ENCODE measurements at regions not wholly inside any gene's neighbourhood (a gene's known extent, or its start where the extent isn't known, plus 50 kb on each side); places are given as distances from the start of the nearest gene placed in this dataset.

GRCh38 chr2:150122156-150122555, 365.3 kb downstream of the RND3 start:
- H3K23ac ChIP-seq (ENCODE audit: insufficient read length, low read depth, low read length): no peak overlapping the region
- H3K14ac ChIP-seq (ENCODE audit: insufficient read depth, low read length): no peak overlapping the region
- H2AFZ ChIP-seq (ENCODE audit: low read length): no peak overlapping the region
- no peak overlapping the region for H3K27ac ChIP-seq (ENCODE audit: insufficient read length, low read depth, low read length)
- peaks cover 27 to 36% of the 10 kb centered on the region in 2 experiments for H3K4me1 Mint-ChIP-seq
- H3K9ac ChIP-seq (ENCODE audit: extremely low read depth, insufficient read length, low read length): no peak overlapping the region
- no CpG with 5 or more reads among the region's 3 CpGs for WGBS (ENCODE audit: extremely low coverage, insufficient read length, low lambda C conversion rate)
- no peak overlapping the region for H2BK120ac ChIP-seq (ENCODE audit: low read depth, low read length, poor library complexity, severe bottlenecking)
- no peaks in the 10 kb centered on the region for H4K20me1 ChIP-seq (ENCODE audit: control insufficient read depth, insufficient read depth, insufficient read length)
- H3K18ac ChIP-seq (ENCODE audit: insufficient read length, low read depth, low read length): no peak overlapping the region
- no peak overlapping the region for H4K91ac ChIP-seq (ENCODE audit: insufficient read length, low read depth, low read length)
- H3K4me1 ChIP-seq (ENCODE audit: insufficient read depth, low read length): no peaks in the 10 kb centered on the region
- no peak overlapping the region for H2BK5ac ChIP-seq (ENCODE audit: insufficient read length, low read length)
- TF ChIP-seq CTCF (conservative IDR thresholded peaks at IDR 0.05): no peak
- H3K27me3 Mint-ChIP-seq (ENCODE audit: low read depth): no peaks in the 10 kb centered on the region; the same call in 1 of the 2 replicates
- H4K5ac ChIP-seq (ENCODE audit: insufficient read length, low read depth, low read length): no peak overlapping the region
- H3K23me2 ChIP-seq (ENCODE audit: insufficient read length, low read depth, low read length, poor library complexity, severe bottlenecking): no peaks in the 10 kb centered on the region
- DNase-seq: no peak
- H3K9me3 Mint-ChIP-seq: no peaks in the 10 kb centered on the region
- H3K56ac ChIP-seq (ENCODE audit: insufficient read length, low read depth, low read length): no peak overlapping the region
- no peak overlapping the region for H3T11ph ChIP-seq (ENCODE audit: low read length)
- H3K4ac ChIP-seq (ENCODE audit: low read depth, low read length): no peak overlapping the region
- no peak overlapping the region for H4K8ac ChIP-seq (replicated peaks; ENCODE audit: insufficient read length, low read depth, low read length)
- no peak overlapping the region for H2BK15ac ChIP-seq (ENCODE audit: low read depth, low read length)
- H3K9me3 ChIP-seq (ENCODE audit: control insufficient read depth, low read depth, low read length): no peaks in the 10 kb centered on the region
- H2AK5ac ChIP-seq (ENCODE audit: insufficient read length, low read length): no peak overlapping the region
- no peak overlapping the region for H2BK12ac ChIP-seq (ENCODE audit: insufficient read length, low read depth, low read length)
- no peak overlapping the region for H3K4me2 ChIP-seq (ENCODE audit: insufficient read depth, insufficient read length, low read length)
- no peaks in the 10 kb centered on the region for H3K27me3 ChIP-seq (ENCODE audit: insufficient read depth, low read length)
- no peak overlapping the region for H2BK20ac ChIP-seq (ENCODE audit: low read depth, low read length, poor library complexity, severe bottlenecking)
- H3K79me1 ChIP-seq (ENCODE audit: insufficient read depth, low read depth, low read length, poor library complexity, severe bottlenecking): no peaks in the 10 kb centered on the region
- no peaks in the 10 kb centered on the region for H3K36me3 Mint-ChIP-seq (ENCODE audit: insufficient read depth in 1 of 3, low read depth in 3 of 3)
- H3K27ac Mint-ChIP-seq: no peak overlapping the region
- H3K79me2 ChIP-seq (ENCODE audit: insufficient read depth, low read length): no peaks in the 10 kb centered on the region
- H3K4me3 Mint-ChIP-seq: no peak overlapping the region
